ENCODE measurements at regions not wholly inside any gene's neighbourhood (a gene's known extent, or its start where the extent isn't known, plus 50 kb on each side); places are given as distances from the start of the nearest gene placed in this dataset.

DNA sequence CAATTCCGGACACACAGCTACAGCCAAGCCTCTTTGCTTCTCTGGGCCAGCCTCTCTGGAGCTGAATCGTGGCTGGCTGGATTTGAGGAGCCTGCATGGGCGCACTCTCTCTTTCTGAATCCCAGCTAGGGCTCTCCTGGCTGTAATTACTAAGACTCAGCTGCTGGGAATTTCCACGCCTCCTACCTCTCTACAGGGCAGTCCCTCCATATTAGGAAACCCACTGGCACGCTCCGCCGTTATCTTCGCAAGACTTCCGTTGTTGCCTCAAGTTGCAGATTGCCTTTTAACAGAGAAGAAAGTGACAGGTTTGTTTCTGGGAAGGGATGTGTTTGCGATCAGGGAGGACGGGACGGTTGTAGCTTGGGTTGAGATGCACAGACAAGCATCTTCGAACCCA is 188.4 kb upstream of the NLRP1 start:
- DNase-seq (ENCODE audit: low read depth): no peak
- no peak overlapping the region for H3K4me3 ChIP-seq (ENCODE audit: low read length)
- no peak for TF ChIP-seq CTCF (conservative IDR thresholded peaks at IDR 0.05; ENCODE audit: low read length)

- DNase-seq (ENCODE audit: low read depth): no peak
- H3K4me3 ChIP-seq (ENCODE audit: low read length): no peak overlapping the region
- no peak for TF ChIP-seq CTCF (conservative IDR thresholded peaks at IDR 0.05; ENCODE audit: low read length)
Measured at GRCh38 chr17:5773816-5774360, 189.6 kb upstream of the NLRP1 start.

DNA sequence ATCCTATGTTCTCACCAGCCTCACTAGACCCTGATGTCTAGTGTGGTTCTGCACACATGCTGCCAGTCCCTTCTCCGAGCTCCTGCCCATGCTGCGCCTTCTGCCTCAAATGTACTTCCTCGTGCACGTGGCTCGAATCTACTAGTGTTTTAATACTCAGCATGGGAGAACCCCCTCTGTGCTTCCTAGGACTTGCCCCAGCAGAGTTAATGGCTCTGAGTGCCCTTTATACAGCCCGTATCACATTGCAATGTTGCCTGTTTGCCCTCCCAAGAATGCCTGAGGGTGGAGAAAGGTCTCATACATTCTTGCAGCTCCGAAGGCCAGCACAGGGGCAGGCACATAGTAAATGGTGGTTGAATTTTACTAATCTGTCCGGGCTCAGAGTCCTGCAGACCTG is 190.8 kb upstream of the NLRP1 start:
- DNase-seq (ENCODE audit: low read depth): no peak
- H3K4me3 ChIP-seq (ENCODE audit: low read length): no peak overlapping the region
- TF ChIP-seq CTCF (conservative IDR thresholded peaks at IDR 0.05; ENCODE audit: low read length): no peak

- peak; percentile 28 for TF ChIP-seq CTCF (conservative IDR thresholded peaks at IDR 0.05; ENCODE audit: low read length)
- no peak overlapping the region for H3K4me3 ChIP-seq (ENCODE audit: low read length)
- peak; percentile 66 for DNase-seq (ENCODE audit: low read depth)
Measured at GRCh38 chr17:5780476-5780875, 196.2 kb upstream of the NLRP1 start.

DNA sequence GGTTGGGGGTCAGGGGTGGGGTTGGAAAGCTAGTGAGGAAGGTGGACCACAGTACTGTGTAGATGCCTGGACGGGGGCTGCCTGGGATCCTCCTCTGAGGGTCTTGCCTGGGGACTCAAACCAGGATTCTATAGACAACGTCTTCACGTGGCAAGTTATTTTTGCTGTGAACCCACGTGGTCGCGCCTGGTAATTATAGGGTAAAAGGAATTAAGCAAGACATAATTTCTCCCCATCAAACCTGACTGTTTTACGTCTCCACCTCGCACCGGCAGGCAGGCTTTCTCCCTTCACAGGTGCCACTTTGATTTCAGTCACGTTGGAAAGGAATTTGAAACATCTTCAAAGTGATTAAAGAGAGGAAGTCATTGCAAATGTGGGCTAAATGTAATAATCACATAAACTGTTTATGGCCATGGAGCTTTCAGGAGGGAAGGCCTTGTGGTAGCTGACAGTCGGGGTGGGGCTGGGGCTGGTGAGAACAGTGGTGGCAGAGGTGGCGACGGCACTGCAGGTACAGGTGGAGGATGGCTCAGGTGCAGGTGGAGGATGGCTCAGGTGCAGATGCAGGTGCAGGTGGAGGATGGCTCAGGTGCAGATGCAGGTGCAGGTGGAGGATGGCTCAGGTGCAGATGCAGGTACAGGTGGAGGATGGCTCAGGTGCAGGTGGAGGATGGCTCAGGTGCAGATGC is 197.1 kb upstream of the NLRP1 start:
- DNase-seq (ENCODE audit: low read depth): no peak
- H3K4me3 ChIP-seq (ENCODE audit: low read length): no peak overlapping the region
- no peak for TF ChIP-seq CTCF (conservative IDR thresholded peaks at IDR 0.05; ENCODE audit: low read length)

DNA sequence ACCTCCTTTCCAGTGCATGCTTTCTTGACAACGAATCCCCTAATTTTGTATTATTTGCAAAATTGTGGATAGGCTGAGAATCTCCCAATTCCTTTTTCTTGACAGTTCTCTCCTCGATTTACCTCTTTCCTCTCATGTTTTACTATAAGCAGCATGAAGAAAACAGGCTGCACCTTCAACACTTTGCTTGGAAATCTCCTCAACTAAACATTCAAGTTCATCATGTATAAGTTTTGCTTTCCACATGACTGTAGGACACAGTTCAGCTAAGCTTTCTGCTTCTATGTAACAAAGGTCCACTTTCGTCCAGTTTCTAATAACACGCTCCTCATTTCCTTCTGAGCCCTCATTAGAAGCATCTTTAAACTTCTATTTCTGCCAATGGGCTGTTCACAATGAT is 199.0 kb upstream of the NLRP1 start:
- no peak overlapping the region for H3K4me3 ChIP-seq (ENCODE audit: low read length)
- TF ChIP-seq CTCF (conservative IDR thresholded peaks at IDR 0.05; ENCODE audit: low read length): no peak
- DNase-seq (ENCODE audit: low read depth): no peak

DNA sequence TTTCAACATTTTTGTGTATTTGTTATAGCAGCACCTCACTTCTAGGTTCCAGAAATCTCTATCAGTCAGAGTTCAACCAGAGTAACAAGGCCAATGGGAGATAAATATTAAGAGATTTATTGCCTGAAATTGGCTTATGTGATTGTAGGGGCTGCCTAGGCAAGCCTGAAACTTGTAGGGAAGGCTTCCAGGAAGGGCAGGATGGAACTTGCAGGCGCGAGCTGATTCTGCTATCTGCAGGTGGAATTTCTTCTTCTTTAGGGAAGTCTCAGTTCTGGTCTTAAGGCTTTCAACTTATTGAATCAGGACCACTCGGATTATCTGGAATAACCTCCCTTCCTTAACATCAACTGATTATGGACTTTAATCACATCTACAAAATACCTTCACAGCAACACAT is 199.5 kb upstream of the NLRP1 start:
- no peak overlapping the region for H3K4me3 ChIP-seq (ENCODE audit: low read length)
- no peak for TF ChIP-seq CTCF (conservative IDR thresholded peaks at IDR 0.05; ENCODE audit: low read length)
- DNase-seq (ENCODE audit: low read depth): no peak

All from AG10803 (cell line).